Transverse colon (tissue), 4 donors: ENCODE measurements at regions not wholly inside any gene's neighbourhood (a gene's known extent, or its start where the extent isn't known, plus 50 kb on each side); places are given as distances from the start of the nearest gene placed in this dataset.

ENCODE experiments used
- CTCF ChIP-seq, 5 experiments: fragments of 200-600 bp in 3 of 5; fragments of 450-650 bp in 2 of 5; sonication (generic) in 3 of 5; IDR thresholded peaks; 1 replicate in 2 of 5; 2 replicates in 3 of 5; pipeline ENCODE4 v1.5.1; 2016 to 2017; ENCODE audit warnings: antibody characterized with exemption in 5 of 5, inconsistent platforms in 3 of 5, mild to moderate bottlenecking in 2 of 5, moderate library complexity in 1 of 5
- EP300 ChIP-seq: sonication (generic); formaldehyde crosslinking; IDR thresholded peaks from one replicate; pipeline ENCODE4 v1.6.1; 2017; ENCODE audit warnings: antibody characterized with exemption, low read depth
- POLR2A ChIP-seq: fragments of 450-650 bp; IDR thresholded peaks from one replicate; pipeline ENCODE4 v1.6.1; 2016; ENCODE audit warnings: antibody characterized with exemption, mild to moderate bottlenecking, moderate library complexity
- POLR2AphosphoS5 ChIP-seq, 3 donors: sonication (generic); formaldehyde crosslinking; IDR thresholded peaks; one replicate each; pipeline ENCODE4 v1.6.1; 2016; ENCODE audit warnings: antibody characterized with exemption in 3 of 3

- TF ChIP-seq CTCF (IDR thresholded peaks at IDR 0.05), result no peak
- TF ChIP-seq EP300, result no peak
- no peak for TF ChIP-seq POLR2A
- TF ChIP-seq POLR2AphosphoS5 (IDR thresholded peaks at IDR 0.05), result no peak
These were observed 2286.3 kb upstream of the RAG2 start for GRCh38 chr11:38884145-38884865.
